GM19395 (cell line): ENCODE measurements at regions not wholly inside any gene's neighbourhood (a gene's known extent, or its start where the extent isn't known, plus 50 kb on each side); places are given as distances from the start of the nearest gene placed in this dataset.

Experiments used
- ATAC-seq: cut with Tn5 transposase; IDR thresholded peaks from one replicate; pipeline ENCODE4 v1.9.1; 2021; ENCODE audit warnings: mild to moderate bottlenecking, moderate library complexity; ENCODE audit not compliant: unreplicated experiment

GRCh38 chr19:31963746-31964145 is 381.7 kb upstream of the ZNF507 start:
- no peak for ATAC-seq

- ATAC-seq, result no peak
Measured at GRCh38 chr19:31969016-31969415, 376.4 kb upstream of the ZNF507 start.

GRCh38 chr19:31970027-31970461 is 375.4 kb upstream of the ZNF507 start:
- no peak for ATAC-seq

GRCh38 chr19:31974290-31974689 is 371.1 kb upstream of the ZNF507 start:
- ATAC-seq, result no peak

GRCh38 chr19:31974941-31975340 is 370.5 kb upstream of the ZNF507 start:
- ATAC-seq, result no peak

GRCh38 chr19:31975461-31975860 is 369.9 kb upstream of the ZNF507 start:
- no peak for ATAC-seq

GRCh38 chr19:31976775-31977536 is 368.5 kb upstream of the ZNF507 start:
- no peak for ATAC-seq

GRCh38 chr19:31979362-31979761 is 366.0 kb upstream of the ZNF507 start:
- ATAC-seq, result no peak

- ATAC-seq, result no peak
Measured at GRCh38 chr19:31979949-31980670, 365.3 kb upstream of the ZNF507 start.

GRCh38 chr19:31980796-31981195 is 364.6 kb upstream of the ZNF507 start:
- no peak for ATAC-seq

GRCh38 chr19:31981545-31981944 is 363.9 kb upstream of the ZNF507 start:
- ATAC-seq, result no peak

GRCh38 chr19:31983647-31984046 is 361.8 kb upstream of the ZNF507 start:
- ATAC-seq, result no peak

GRCh38 chr19:31985001-31985605 is 360.3 kb upstream of the ZNF507 start:
- no peak for ATAC-seq

- no peak for ATAC-seq
Measured at GRCh38 chr19:31986951-31987350, 358.5 kb upstream of the ZNF507 start.

GRCh38 chr19:31988256-31988655 is 357.2 kb upstream of the ZNF507 start:
- ATAC-seq, result no peak

- no peak for ATAC-seq
Measured at GRCh38 chr19:31991984-31992655, 353.3 kb upstream of the ZNF507 start.

- no peak for ATAC-seq
Measured at GRCh38 chr19:31992750-31993149, 352.7 kb upstream of the ZNF507 start.

- no peak for ATAC-seq
Measured at GRCh38 chr19:31995546-31995945, 349.9 kb upstream of the ZNF507 start.

GRCh38 chr19:32010071-32010470 is 335.3 kb upstream of the ZNF507 start:
- no peak for ATAC-seq

- ATAC-seq, result no peak
Measured at GRCh38 chr19:32012206-32012605, 333.2 kb upstream of the ZNF507 start.

GRCh38 chr19:32012886-32013631 is 332.4 kb upstream of the ZNF507 start:
- no peak for ATAC-seq
